ENCODE measurements at regions not wholly inside any gene's neighbourhood (a gene's known extent, or its start where the extent isn't known, plus 50 kb on each side); places are given as distances from the start of the nearest gene placed in this dataset.

GRCh38 chr15:61644550-61644949 lies 415.4 kb upstream of the RORA start:
- in situ Hi-C loops (cut with MboI): no loop called here
- Histone ChIP-seq H3K27ac (ENCODE audit: extremely low read depth, low read depth, low read length) (no peak overlapping the region), H3K9ac (ENCODE audit: insufficient read depth in 1 of 2, low read depth in 2 of 2, low read length in 2 of 2) (no peak overlapping the region), H3K79me2 (ENCODE audit: control insufficient read depth, insufficient read depth, low read length) (no peaks in the 10 kb centered on the region), H2AFZ (ENCODE audit: low read depth, low read length) (no peak overlapping the region), H3K4me2 (ENCODE audit: insufficient read depth, low read length) (no peak overlapping the region), H3K36me3 (ENCODE audit: control insufficient read depth, insufficient read depth, low read length) (no peaks in the 10 kb centered on the region), H3K4me1 (replicated peaks in 1 of 2; ENCODE audit: control insufficient read depth in 2 of 2, insufficient read depth in 2 of 2, low read length in 2 of 2) (no peaks in the 10 kb centered on the region), H3K27me3 (ENCODE audit: control insufficient read depth in 2 of 2, insufficient read depth in 2 of 2, low read length in 2 of 2) (no peaks in the 10 kb centered on the region; a peak in 2 of 5 replicates), H3K4me3 (no peak overlapping the region), H4K20me1 (replicated peaks; ENCODE audit: control insufficient read depth, insufficient read depth, low read length) (no peaks in the 10 kb centered on the region), H3K9me1 (ENCODE audit: control insufficient read depth, insufficient read depth, low read length) (no peaks in the 10 kb centered on the region), H3K9me3 (replicated peaks; ENCODE audit: control insufficient read depth, insufficient read depth, low read depth, low read length) (no peaks in the 10 kb centered on the region)
- BruUV-seq (replicated peaks): no TSS peak
- CTCF ChIA-PET (ENCODE audit: low intra/inter-chr PET ratio): no interaction called here
- DNase-seq (ENCODE audit: extremely low read depth in 1 of 4, low spot score in 3 of 4): no peak
- WGBS (ENCODE audit: insufficient coverage, low coverage, missing lambda C conversion rate): 2% methylated on average over 4 of the region's 4 CpGs
- no peak for TF ChIP-seq ZNF785 (CRISPR knock-in tag; IDR thresholded peaks at IDR 0.05)
- no peak for TF ChIP-seq NEUROD1 (IDR thresholded peaks at IDR 0.05; ENCODE audit: borderline replicate concordance, low read depth, low read length, partially characterized antibody)
- TF ChIP-seq GABPB1 (CRISPR knock-in tag; IDR thresholded peaks at IDR 0.05): no peak
- TF ChIP-seq HNRNPLL (IDR thresholded peaks at IDR 0.05; ENCODE audit: low read depth, low read length, poor library complexity, severe bottlenecking): no peak
- TF ChIP-seq KLF16 (IDR thresholded peaks at IDR 0.05): no peak
- TF ChIP-seq IRF2 (CRISPR knock-in tag; IDR thresholded peaks at IDR 0.05): no peak
- TF ChIP-seq DEAF1 (CRISPR knock-in tag; IDR thresholded peaks at IDR 0.05): no peak
- TF ChIP-seq POLR2A (conservative IDR thresholded peaks at IDR 0.05): no peak
- no peak for TF ChIP-seq KAT7 (CRISPR knock-in tag; IDR thresholded peaks at IDR 0.05; ENCODE audit: borderline replicate concordance)
- TF ChIP-seq E2F5 (CRISPR knock-in tag; IDR thresholded peaks at IDR 0.05): no peak
- ATAC-seq: no peak
- POLR2A ChIA-PET: no interaction called here
- intact Hi-C loops (cut with micrococcal nuclease): no loop called here
- FAIRE-seq: no peak

Data from K562 (cell line).